ENCODE measurements at regions not wholly inside any gene's neighbourhood (a gene's known extent, or its start where the extent isn't known, plus 50 kb on each side); places are given as distances from the start of the nearest gene placed in this dataset.

- no peak for DNase-seq
Observed at GRCh38 chr20:25135031-25135430, 53.1 kb upstream of the VSX1 start.

- no peak for DNase-seq
Observed at GRCh38 chr20:25136056-25136455, 54.1 kb upstream of the VSX1 start.

- peak; percentile 88 for DNase-seq
Observed at GRCh38 chr20:25136643-25137559, 55.0 kb upstream of the VSX1 start.

GRCh38 chr20:25139029-25139705 lies 56.3 kb upstream of the ENTPD6 start:
- DNase-seq = no peak

- DNase-seq = no peak
Observed at GRCh38 chr20:25140968-25141367, 54.5 kb upstream of the ENTPD6 start.

- DNase-seq = no peak
Observed at GRCh38 chr20:25142435-25142834, 53.1 kb upstream of the ENTPD6 start.

- DNase-seq = no peak
Observed at GRCh38 chr20:25145131-25145530, 50.4 kb upstream of the ENTPD6 start.
